SKM-1 treated with dmso at 0.1 percent for 144 hours (cell line): ENCODE measurements at regions not wholly inside any gene's neighbourhood (a gene's known extent, or its start where the extent isn't known, plus 50 kb on each side); places are given as distances from the start of the nearest gene placed in this dataset.
"Not testable (repeated sequence)": the region's sequence is repeated elsewhere in the genome, so short reads cannot be mapped to it uniquely, and the experiment has no call there.

Source experiments
- DNase-seq: peaks from one replicate; lab custom pipeline; 2025; ENCODE audit not compliant: unreplicated experiment; lab: John Stamatoyannopoulos, UW

- DNase-seq, result no peak
Measured at GRCh38 chr2:236632295-236633218, 62.9 kb downstream of the ACKR3 start.

- DNase-seq, result no peak
Measured at GRCh38 chr2:236633219-236633570, 63.6 kb downstream of the ACKR3 start.

- DNase-seq, result no peak
Measured at GRCh38 chr2:236633775-236634560, 64.3 kb downstream of the ACKR3 start.

GRCh38 chr2:236636261-236636660 is 66.6 kb downstream of the ACKR3 start:
- no peak for DNase-seq

- DNase-seq, result no peak
Measured at GRCh38 chr2:236636714-236637470, 67.3 kb downstream of the ACKR3 start.

GRCh38 chr2:236637686-236638569 is 68.3 kb downstream of the ACKR3 start:
- DNase-seq, result no peak

GRCh38 chr2:236638707-236639106 is 69.1 kb downstream of the ACKR3 start:
- no peak for DNase-seq

GRCh38 chr2:236639461-236640235 is 70.0 kb downstream of the ACKR3 start:
- no peak for DNase-seq

- no peak for DNase-seq
Measured at GRCh38 chr2:236641051-236641726, 71.6 kb downstream of the ACKR3 start.

GRCh38 chr2:236642125-236642524 is 72.5 kb downstream of the ACKR3 start:
- no peak for DNase-seq

GRCh38 chr2:236642584-236643291 is 73.1 kb downstream of the ACKR3 start:
- DNase-seq, result no peak

GRCh38 chr2:236643480-236643879 is 73.9 kb downstream of the ACKR3 start:
- no peak for DNase-seq

GRCh38 chr2:236644067-236644466 is 74.4 kb downstream of the ACKR3 start:
- no peak for DNase-seq

- no peak for DNase-seq
Measured at GRCh38 chr2:236644502-236644911, 74.9 kb downstream of the ACKR3 start.

GRCh38 chr2:236645141-236645540 is 75.5 kb downstream of the ACKR3 start:
- DNase-seq, result not testable (repeated sequence)

GRCh38 chr2:236646441-236646840 is 76.8 kb downstream of the ACKR3 start:
- no peak for DNase-seq

GRCh38 chr2:236646871-236647270 is 77.2 kb downstream of the ACKR3 start:
- DNase-seq, result no peak

- DNase-seq, result no peak
Measured at GRCh38 chr2:236647621-236648020, 78.0 kb downstream of the ACKR3 start.
